ENCODE measurements at regions not wholly inside any gene's neighbourhood (a gene's known extent, or its start where the extent isn't known, plus 50 kb on each side); places are given as distances from the start of the nearest gene placed in this dataset.

DNA sequence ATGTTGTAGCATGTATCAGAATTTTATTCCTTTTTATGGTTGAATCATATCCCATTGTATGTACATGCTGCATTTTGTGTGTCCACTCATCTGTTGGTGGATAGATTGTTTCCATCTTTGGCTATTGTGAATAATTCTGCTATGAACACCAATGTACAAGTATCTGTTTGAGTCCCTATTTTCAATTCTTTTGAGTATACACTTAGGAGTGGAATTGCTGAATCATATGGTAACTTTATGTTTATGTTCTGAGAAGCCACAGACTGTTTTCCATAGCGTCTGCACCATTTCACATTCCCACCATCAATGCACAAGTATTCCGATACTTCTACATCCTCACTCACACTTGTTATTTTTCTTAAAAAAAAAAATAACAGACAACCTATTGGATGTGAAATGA, 91.5 kb downstream of the ARF6 start:
- TF ChIP-seq BACH2 (CRISPR knock-in tag; IDR thresholded peaks at IDR 0.05; ENCODE audit: borderline replicate concordance) (no peak), RARB (CRISPR knock-in tag; IDR thresholded peaks at IDR 0.05) (no peak), TCF4 (CRISPR knock-in tag; IDR thresholded peaks at IDR 0.05; ENCODE audit: borderline replicate concordance) (no peak)
